ENCODE measurements at regions not wholly inside any gene's neighbourhood (a gene's known extent, or its start where the extent isn't known, plus 50 kb on each side); places are given as distances from the start of the nearest gene placed in this dataset.

DNA sequence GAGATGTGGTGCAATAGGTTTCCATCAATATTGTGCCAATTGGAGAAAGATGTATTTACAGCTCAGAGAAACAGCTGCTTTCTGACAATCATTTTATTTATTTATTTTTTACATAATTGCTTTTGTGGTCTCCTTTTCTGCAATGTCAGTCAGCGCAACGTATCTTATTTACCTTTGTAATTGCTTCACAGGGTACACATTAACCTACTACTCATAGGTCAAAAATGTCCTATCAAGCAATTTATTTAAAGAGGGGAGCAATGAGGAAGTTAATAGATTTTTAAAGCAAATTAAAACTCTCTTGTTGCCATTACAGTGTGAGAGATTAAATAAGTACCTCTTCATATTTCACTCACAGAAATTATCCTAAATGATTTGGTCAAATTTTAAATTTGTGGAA lies 291.0 kb downstream of the CALCRL start:
- no peak for TF ChIP-seq EZH2phosphoT487 (IDR thresholded peaks at IDR 0.05)
- TF ChIP-seq, protein P1, sequence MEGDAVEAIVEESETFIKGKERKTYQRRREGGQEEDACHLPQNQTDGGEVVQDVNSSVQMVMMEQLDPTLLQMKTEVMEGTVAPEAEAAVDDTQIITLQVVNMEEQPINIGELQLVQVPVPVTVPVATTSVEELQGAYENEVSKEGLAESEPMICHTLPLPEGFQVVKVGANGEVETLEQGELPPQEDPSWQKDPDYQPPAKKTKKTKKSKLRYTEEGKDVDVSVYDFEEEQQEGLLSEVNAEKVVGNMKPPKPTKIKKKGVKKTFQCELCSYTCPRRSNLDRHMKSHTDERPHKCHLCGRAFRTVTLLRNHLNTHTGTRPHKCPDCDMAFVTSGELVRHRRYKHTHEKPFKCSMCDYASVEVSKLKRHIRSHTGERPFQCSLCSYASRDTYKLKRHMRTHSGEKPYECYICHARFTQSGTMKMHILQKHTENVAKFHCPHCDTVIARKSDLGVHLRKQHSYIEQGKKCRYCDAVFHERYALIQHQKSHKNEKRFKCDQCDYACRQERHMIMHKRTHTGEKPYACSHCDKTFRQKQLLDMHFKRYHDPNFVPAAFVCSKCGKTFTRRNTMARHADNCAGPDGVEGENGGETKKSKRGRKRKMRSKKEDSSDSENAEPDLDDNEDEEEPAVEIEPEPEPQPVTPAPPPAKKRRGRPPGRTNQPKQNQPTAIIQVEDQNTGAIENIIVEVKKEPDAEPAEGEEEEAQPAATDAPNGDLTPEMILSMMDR (IDR thresholded peaks at IDR 0.05) = no peak
- no peak for TF ChIP-seq EZH2 (IDR thresholded peaks at IDR 0.05)

All from neural progenitor cell (in vitro differentiated cells).